Body of pancreas (tissue), 4 donors: ENCODE measurements at regions not wholly inside any gene's neighbourhood (a gene's known extent, or its start where the extent isn't known, plus 50 kb on each side); places are given as distances from the start of the nearest gene placed in this dataset.

ENCODE experiments used
- ATAC-seq: fragments of 150-250 bp; one replicate; pipeline ENCODE4 v1.9.1; 2016
- DNase-seq, 4 donors: peaks; one replicate each; pipeline ENCODE4 v3.0.0-alpha.2; 2019
- H3K27ac ChIP-seq, 4 donors: fragments of 200-600 bp; sonication (generic); 1 replicate in 3 of 4; 2 replicates in 1 of 4; pipeline versions ENCODE4 v1.5.1 to v1.6.1; 2016 to 2019; ENCODE audit warnings: mild to moderate bottlenecking in 1 of 4, mixed read lengths in 1 of 4, moderate library complexity in 1 of 4
- H3K27me3 ChIP-seq, 2 donors: fragments of 200-600 bp; sonication (generic); one replicate each; pipeline ENCODE4 v1.6.0; 2016; ENCODE audit warnings: mild to moderate bottlenecking in 1 of 2
- H3K36me3 ChIP-seq, 2 donors: fragments of 200-600 bp; sonication (generic); replicated peaks in 1 of 2; 2 replicates each; pipeline ENCODE4 v1.5.1; 2016; ENCODE audit warnings: low read depth in 2 of 2; ENCODE audit not compliant: insufficient read depth in 1 of 2
- H3K4me1 ChIP-seq: fragments of 200-600 bp; sonication (generic); one replicate; pipeline ENCODE4 v1.6.0; 2016
- H3K4me3 ChIP-seq, 2 donors: fragments of 200-600 bp; sonication (generic); 1 replicate in 1 of 2; 2 replicates in 1 of 2; pipeline ENCODE4 v1.5.1; 2016 to 2019
- H3K9me3 ChIP-seq, 3 donors: fragments of 200-600 bp; sonication (generic); 1 replicate in 2 of 3; 2 replicates in 1 of 3; pipeline ENCODE4 v1.5.1; 2016
- CTCF ChIP-seq, 7 experiments: fragments of 450-650 bp in 4 of 7; fragments of 200-600 bp in 3 of 7; sonication (generic) in 3 of 7; IDR thresholded peaks; one replicate each; pipeline ENCODE4 v1.5.1; 2016 to 2019; ENCODE audit warnings: antibody characterized with exemption in 7 of 7
- POLR2A ChIP-seq, 3 donors: fragments of 450-650 bp; IDR thresholded peaks; one replicate each; pipeline ENCODE4 v1.6.1; 2016; ENCODE audit warnings: antibody characterized with exemption in 3 of 3, mild to moderate bottlenecking in 2 of 3
- WGBS, 2 donors: methylation state at CpG; one replicate each; pipeline ENCODE4 v1.1.5; 2017; 5-methylcytosine and 5-hydroxymethylcytosine counted together
- intact Hi-C: fragments of 100-400 bp; cut with DNase I; formaldehyde crosslinking; loops from one replicate; pipeline ENCODE4 v1.15.1; 2023

- Histone ChIP-seq H3K4me3 (no peak overlapping the region), H3K27ac (no peak overlapping the region), H3K9me3 (no peaks in the 10 kb centered on the region), H3K4me1 (no peaks in the 10 kb centered on the region), H3K27me3 (no peaks in the 10 kb centered on the region), H3K36me3 (no peaks in the 10 kb centered on the region)
- DNase-seq (no peak), ATAC-seq (no peak)
- WGBS, 2 donors = 62 to 64% methylated on average over 2 of the region's 2 CpGs
- intact Hi-C loops = no loop called here
- TF ChIP-seq CTCF (IDR thresholded peaks at IDR 0.05) = peak in 1 of 7 experiments; percentile 1
- TF ChIP-seq POLR2A (IDR thresholded peaks at IDR 0.05) = no peak
Measured at GRCh38 chr9:108416324-108416723, 439.5 kb downstream of the ACTL7B start.

- intact Hi-C loops = no loop called here
- Histone ChIP-seq H3K27ac (no peak overlapping the region), H3K36me3 (no peaks in the 10 kb centered on the region), H3K4me3 (no peak overlapping the region), H3K9me3 (no peaks in the 10 kb centered on the region), H3K27me3 (no peaks in the 10 kb centered on the region), H3K4me1 (peaks cover under 1% of the 10 kb centered on the region)
- ATAC-seq (no peak), DNase-seq (no peak)
- TF ChIP-seq CTCF (IDR thresholded peaks at IDR 0.05) (no peak), POLR2A (IDR thresholded peaks at IDR 0.05) (no peak)
- 94 to 98% methylated on average over 2 of the region's 2 CpGs for WGBS, 2 donors
Measured at GRCh38 chr9:108413809-108414208, 442.0 kb downstream of the ACTL7B start.

GRCh38 chr9:108412755-108413154 lies 443.0 kb downstream of the ACTL7B start:
- Histone ChIP-seq H3K27ac (no peak overlapping the region), H3K27me3 (no peaks in the 10 kb centered on the region), H3K4me3 (no peak overlapping the region), H3K4me1 (peaks cover 4% of the 10 kb centered on the region), H3K36me3 (no peaks in the 10 kb centered on the region), H3K9me3 (no peaks in the 10 kb centered on the region)
- 47 to 61% methylated on average over 4 of the region's 4 CpGs for WGBS, 2 donors
- ATAC-seq (no peak), DNase-seq (no peak)
- no peak for TF ChIP-seq POLR2A (IDR thresholded peaks at IDR 0.05)
- TF ChIP-seq CTCF (IDR thresholded peaks at IDR 0.05) = no peak
- intact Hi-C loops = no loop called here

- H3K36me3 ChIP-seq = no peaks in the 10 kb centered on the region
- 61 to 65% methylated on average over 1 of the region's 1 CpG for WGBS, 2 donors
- H3K27me3 ChIP-seq = no peaks in the 10 kb centered on the region
- H3K4me1 ChIP-seq = peaks cover 4% of the 10 kb centered on the region
- no peak overlapping the region for H3K4me3 ChIP-seq
- no peak overlapping the region for H3K27ac ChIP-seq
- no peak for TF ChIP-seq POLR2A (IDR thresholded peaks at IDR 0.05)
- TF ChIP-seq CTCF (IDR thresholded peaks at IDR 0.05) = no peak
- no peak for ATAC-seq
- DNase-seq = no peak
- intact Hi-C loops = no loop called here
- H3K9me3 ChIP-seq = no peaks in the 10 kb centered on the region
Measured at GRCh38 chr9:108411632-108412031, 444.2 kb downstream of the ACTL7B start.

DNA sequence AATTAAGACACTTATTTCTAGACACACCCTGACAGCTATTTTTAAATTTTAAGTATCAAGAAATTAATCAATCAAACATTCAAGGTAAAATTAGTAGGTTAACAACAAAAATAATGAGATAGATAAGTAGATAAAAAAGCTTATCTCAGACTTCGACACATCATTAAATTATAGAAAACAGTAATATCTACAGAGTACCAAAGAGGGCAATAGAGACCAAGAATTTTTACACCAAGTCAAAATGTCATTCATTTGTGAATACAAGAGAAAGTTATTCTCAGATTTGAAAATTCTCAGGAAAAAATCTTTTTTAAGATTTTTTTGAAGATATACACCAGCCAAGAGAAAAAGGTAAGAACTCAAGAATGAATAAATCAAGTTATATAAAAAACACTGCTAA lies 445.6 kb downstream of the ACTL7B start:
- ATAC-seq (no peak), DNase-seq (no peak)
- Histone ChIP-seq H3K27ac (no peak overlapping the region), H3K4me3 (no peak overlapping the region), H3K36me3 (no peaks in the 10 kb centered on the region), H3K9me3 (no peaks in the 10 kb centered on the region), H3K4me1 (peaks cover 4% of the 10 kb centered on the region), H3K27me3 (no peaks in the 10 kb centered on the region)
- 48 to 67% methylated on average over 1 of the region's 1 CpG for WGBS, 2 donors
- intact Hi-C loops = no loop called here
- TF ChIP-seq CTCF (IDR thresholded peaks at IDR 0.05) (no peak), POLR2A (IDR thresholded peaks at IDR 0.05) (no peak)
